Stomach (tissue), 4 donors: ENCODE measurements at regions not wholly inside any gene's neighbourhood (a gene's known extent, or its start where the extent isn't known, plus 50 kb on each side); places are given as distances from the start of the nearest gene placed in this dataset.

Experiments used
- CTCF ChIP-seq, 7 experiments: fragments of 450-650 bp in 4 of 7; fragments of 200-600 bp in 3 of 7; sonication (generic) in 3 of 7; IDR thresholded peaks; one replicate each; pipeline ENCODE4 v1.5.1; 2016 to 2019; ENCODE audit warnings: antibody characterized with exemption in 7 of 7, control low read depth in 2 of 7, mild to moderate bottlenecking in 1 of 7
- POLR2A ChIP-seq, 4 donors: fragments of 450-650 bp; IDR thresholded peaks; one replicate each; pipeline ENCODE4 v1.6.1; 2016; ENCODE audit warnings: antibody characterized with exemption in 4 of 4, control low read depth in 2 of 4, mild to moderate bottlenecking in 1 of 4, moderate library complexity in 1 of 4

GRCh38 chr14:54322246-54322645, 74.6 kb upstream of the CDKN3 start:
- no peak for TF ChIP-seq POLR2A (IDR thresholded peaks at IDR 0.05)
- TF ChIP-seq CTCF (IDR thresholded peaks at IDR 0.05) = no peak
